Thoracic aorta (tissue), 2 donors: ENCODE measurements at regions not wholly inside any gene's neighbourhood (a gene's known extent, or its start where the extent isn't known, plus 50 kb on each side); places are given as distances from the start of the nearest gene placed in this dataset.

Source experiments
- ATAC-seq: fragments of 150-250 bp; one replicate; pipeline ENCODE4 v1.8.0; 2017; ENCODE audit warnings: low read depth; ENCODE audit not compliant: insufficient number of reproducible peaks, low FRiP score
- DNase-seq: peaks from one replicate; pipeline ENCODE4 v3.0.0-alpha.2; 2020; ENCODE audit warnings: low spot score
- H3K27ac ChIP-seq, 2 donors: fragments of 200-600 bp; sonication (generic); 1 replicate in 1 of 2; 2 replicates in 1 of 2; pipeline ENCODE4 v1.5.1; 2016; ENCODE audit warnings: mild to moderate bottlenecking in 2 of 2, moderate library complexity in 2 of 2
- H3K27me3 ChIP-seq: fragments of 200-600 bp; sonication (generic); replicated peaks from 2 replicates; pipeline ENCODE4 v1.6.0; 2016; ENCODE audit warnings: mild to moderate bottlenecking; ENCODE audit not compliant: insufficient read depth
- H3K36me3 ChIP-seq: fragments of 200-600 bp; sonication (generic); one replicate; pipeline ENCODE4 v1.5.1; 2016
- H3K4me1 ChIP-seq, 2 donors: fragments of 200-600 bp; sonication (generic); 1 replicate in 1 of 2; 2 replicates in 1 of 2; pipeline versions ENCODE4 v1.5.1 to v1.6.0; 2016; ENCODE audit warnings: low read depth in 2 of 2, mild to moderate bottlenecking in 1 of 2; ENCODE audit not compliant: control insufficient read depth in 1 of 2
- H3K4me3 ChIP-seq: fragments of 200-600 bp; sonication (generic); 2 replicates; pipeline ENCODE4 v1.5.1; 2016; ENCODE audit warnings: mild to moderate bottlenecking
- H3K9me3 ChIP-seq: fragments of 200-600 bp; sonication (generic); 2 replicates; pipeline ENCODE4 v1.5.1; 2016
- CTCF ChIP-seq: fragments of 200-600 bp; sonication (generic); IDR thresholded peaks from one replicate; pipeline ENCODE4 v1.5.1; 2019; ENCODE audit warnings: antibody characterized with exemption

DNA sequence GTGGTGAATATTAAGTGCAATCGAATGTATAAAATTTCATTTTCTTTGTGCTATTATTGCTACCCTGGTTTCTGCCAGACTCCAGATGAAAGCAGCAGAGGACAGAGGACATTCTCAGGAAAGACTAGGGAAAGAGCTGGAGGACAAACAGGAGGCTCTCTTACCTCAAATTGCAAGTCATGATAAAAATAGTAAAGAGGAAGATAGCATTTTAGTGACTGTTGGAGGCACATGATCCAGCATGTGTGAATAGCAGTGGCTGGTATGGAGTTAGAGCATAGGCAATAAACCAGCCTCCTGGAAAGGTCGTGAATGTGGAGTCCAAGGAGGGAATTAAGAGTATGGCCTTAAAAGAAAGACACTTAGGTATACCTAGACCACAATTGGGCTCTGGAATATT, 1040.0 kb downstream of the STPG2 start:
- Histone ChIP-seq H3K9me3 (no peaks in the 10 kb centered on the region), H3K4me3 (no peak overlapping the region), H3K4me1 (no peaks in the 10 kb centered on the region), H3K27me3 (no peaks in the 10 kb centered on the region), H3K36me3 (no peaks in the 10 kb centered on the region), H3K27ac (no peak overlapping the region)
- no peak for ATAC-seq
- no peak for DNase-seq
- TF ChIP-seq CTCF = no peak

DNA sequence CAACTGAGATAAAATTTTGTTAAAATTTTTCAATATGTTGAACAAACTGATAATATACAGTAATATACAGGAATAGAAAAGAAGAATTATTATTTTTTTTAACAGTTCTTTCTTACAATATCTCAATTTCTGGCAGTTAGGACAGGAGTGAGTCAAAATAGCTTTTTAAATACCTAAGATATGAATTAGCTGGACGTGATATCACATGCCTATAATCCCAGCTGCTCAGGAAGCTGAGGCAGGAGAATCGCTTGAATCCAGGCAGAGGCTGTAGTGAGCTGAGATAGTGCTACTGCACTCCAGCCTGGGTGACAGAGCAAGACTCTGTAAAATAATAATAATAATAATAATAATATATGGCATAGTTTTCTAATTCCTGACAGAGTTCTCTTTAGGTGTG, 1039.3 kb downstream of the STPG2 start:
- H3K27ac ChIP-seq = no peak overlapping the region
- DNase-seq (no peak), ATAC-seq (no peak)
- H3K4me3 ChIP-seq = no peak overlapping the region
- TF ChIP-seq CTCF = no peak
- no peaks in the 10 kb centered on the region for H3K9me3 ChIP-seq
- H3K4me1 ChIP-seq = no peaks in the 10 kb centered on the region
- H3K27me3 ChIP-seq = no peaks in the 10 kb centered on the region
- no peaks in the 10 kb centered on the region for H3K36me3 ChIP-seq

- no peaks in the 10 kb centered on the region for H3K27me3 ChIP-seq
- H3K9me3 ChIP-seq = no peaks in the 10 kb centered on the region
- no peak overlapping the region for H3K27ac ChIP-seq
- no peak for DNase-seq
- no peaks in the 10 kb centered on the region for H3K36me3 ChIP-seq
- H3K4me1 ChIP-seq = no peaks in the 10 kb centered on the region
- H3K4me3 ChIP-seq = no peak overlapping the region
- TF ChIP-seq CTCF = no peak
- ATAC-seq = no peak
These were observed 1038.6 kb downstream of the STPG2 start for GRCh38 chr4:97104666-97105065.

DNA sequence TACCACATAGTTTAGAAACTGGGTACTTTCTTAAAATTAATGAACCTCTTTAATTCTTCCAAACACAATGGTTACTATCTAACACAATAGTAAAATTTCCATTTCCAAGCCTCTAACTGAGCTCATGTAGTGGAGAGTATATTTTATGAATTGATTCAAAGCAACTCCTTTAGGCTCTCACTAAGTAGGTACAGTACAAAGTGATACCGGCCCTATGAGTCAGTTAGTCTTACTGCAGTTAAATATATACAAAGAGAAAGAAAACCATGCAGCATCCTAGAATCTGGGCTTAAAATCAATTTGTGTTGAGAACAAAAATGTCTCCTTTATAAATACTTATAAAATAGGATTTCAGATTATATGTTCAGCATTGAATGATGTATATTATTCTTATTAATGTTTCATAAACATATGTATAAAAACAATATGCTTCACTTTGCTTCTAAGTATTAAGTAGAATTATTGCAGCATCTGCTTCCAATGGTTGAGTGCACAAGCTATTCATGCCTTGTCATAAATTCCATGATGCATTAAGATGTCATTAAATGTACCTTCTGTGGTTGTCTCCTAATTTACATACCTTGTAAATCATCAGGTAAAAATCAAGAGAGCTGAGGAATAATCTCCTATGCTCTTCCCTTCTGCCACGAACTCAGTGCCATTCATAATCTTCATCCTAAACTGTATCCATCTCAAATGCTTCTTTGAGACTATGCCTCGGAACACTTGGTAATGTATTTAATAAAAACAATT, 1037.8 kb downstream of the STPG2 start:
- no peak for DNase-seq
- no peak overlapping the region for H3K27ac ChIP-seq
- H3K4me1 ChIP-seq = no peaks in the 10 kb centered on the region

GRCh38 chr4:97106161-97106560, 1037.1 kb downstream of the STPG2 start:
- DNase-seq = no peak
- Histone ChIP-seq H3K36me3 (no peaks in the 10 kb centered on the region), H3K4me1 (no peaks in the 10 kb centered on the region), H3K9me3 (no peaks in the 10 kb centered on the region), H3K27ac (no peak overlapping the region), H3K4me3 (no peak overlapping the region), H3K27me3 (no peaks in the 10 kb centered on the region)
- TF ChIP-seq CTCF = no peak
- ATAC-seq = no peak

More for the DNA sequence above, 1037.8 kb downstream of the STPG2 start:
- Histone ChIP-seq H3K36me3 (no peaks in the 10 kb centered on the region), H3K4me3 (no peak overlapping the region), H3K9me3 (no peaks in the 10 kb centered on the region), H3K27me3 (no peaks in the 10 kb centered on the region)
- no peak for TF ChIP-seq CTCF
- ATAC-seq = no peak
